CD8-positive, alpha-beta memory T cell (primary cell): ENCODE measurements at regions not wholly inside any gene's neighbourhood (a gene's known extent, or its start where the extent isn't known, plus 50 kb on each side); places are given as distances from the start of the nearest gene placed in this dataset.

Experiments used
- CTCF ChIA-PET: fragments of 350-600 bp; sonication (Branson Sonifier 250); formaldehyde crosslinking; loops from one replicate; lab custom pipeline; 2021; ENCODE audit warnings: antibody characterized with exemption; lab: Charles Lee
- POLR2A ChIA-PET: fragments of 350-600 bp; sonication (Branson Sonifier 250); formaldehyde crosslinking; loops from one replicate; lab custom pipeline; 2021; ENCODE audit warnings: antibody characterized with exemption; lab: Charles Lee
- DNase-seq, 5 donors: peaks; one replicate each; pipeline versions ENCODE4 v3.0.0 to v3.0.0-alpha.2; 2020 to 2022; ENCODE audit warnings: mixed read lengths in 1 of 5
- H3K27ac ChIP-seq: one replicate; pipeline ENCODE4 v1.7.0; 2013; ENCODE audit warnings: low read depth, mild to moderate bottlenecking, low read length, moderate library complexity
- H3K27me3 ChIP-seq: 2 replicates; pipeline ENCODE4 v1.7.0; 2013; ENCODE audit warnings: low read length, mild to moderate bottlenecking; ENCODE audit not compliant: insufficient read depth, poor library complexity, severe bottlenecking
- H3K36me3 ChIP-seq: 2 replicates; pipeline ENCODE4 v1.7.0; 2013; ENCODE audit warnings: mild to moderate bottlenecking, low read length, moderate library complexity; ENCODE audit not compliant: insufficient read depth
- H3K4me1 ChIP-seq: 2 replicates; pipeline ENCODE4 v1.7.0; 2013; ENCODE audit warnings: mild to moderate bottlenecking, low read length, moderate library complexity; ENCODE audit not compliant: insufficient read depth
- H3K4me3 ChIP-seq: 2 replicates; pipeline ENCODE4 v1.7.0; 2013; ENCODE audit warnings: mild to moderate bottlenecking, low read length
- H3K9me3 ChIP-seq: 2 replicates; pipeline ENCODE4 v1.7.0; 2013; ENCODE audit warnings: mild to moderate bottlenecking, low read length
- H3K27ac Mint-ChIP-seq, 8 donors: one replicate each; pipeline ENCODE4 v1.8.0; 2020 to 2021; ENCODE audit warnings: mixed read lengths in 8 of 8, mild to moderate bottlenecking in 6 of 8, inconsistent platforms in 3 of 8, moderate library complexity in 3 of 8
- H3K27me3 Mint-ChIP-seq, 2 donors: one replicate each; pipeline ENCODE4 v1.8.0; 2020 to 2021; ENCODE audit warnings: mixed read lengths in 2 of 2, mild to moderate bottlenecking in 1 of 2, moderate library complexity in 1 of 2
- H3K36me3 Mint-ChIP-seq, 3 donors: one replicate each; pipeline ENCODE4 v1.8.0; 2020 to 2021; ENCODE audit warnings: mixed read lengths in 3 of 3, inconsistent platforms in 1 of 3, mild to moderate bottlenecking in 1 of 3
- H3K4me1 Mint-ChIP-seq, 3 donors: one replicate each; pipeline ENCODE4 v1.8.0; 2020 to 2021; ENCODE audit warnings: mixed read lengths in 3 of 3, inconsistent platforms in 1 of 3, mild to moderate bottlenecking in 1 of 3
- H3K4me3 Mint-ChIP-seq, 7 donors: one replicate each; pipeline ENCODE4 v1.8.0; 2020 to 2021; ENCODE audit warnings: mixed read lengths in 7 of 7, mild to moderate bottlenecking in 6 of 7, moderate library complexity in 4 of 7, inconsistent platforms in 2 of 7
- H3K9me3 Mint-ChIP-seq, 5 donors: one replicate each; pipeline ENCODE4 v1.8.0; 2020 to 2022; ENCODE audit warnings: mixed read lengths in 5 of 5, mild to moderate bottlenecking in 3 of 5, moderate library complexity in 2 of 5, inconsistent platforms in 1 of 5

GRCh38 chr5:125402787-125403186 is 656.3 kb upstream of the ZNF608 start:
- H3K27ac Mint-ChIP-seq = no peak overlapping the region
- Histone ChIP-seq H3K9me3 (no peaks in the 10 kb centered on the region), H3K36me3 (no peaks in the 10 kb centered on the region), H3K27me3 (no peaks in the 10 kb centered on the region), H3K4me3 (no peak overlapping the region), H3K27ac (no peak overlapping the region), H3K4me1 (no peaks in the 10 kb centered on the region)
- no peak overlapping the region for H3K4me3 Mint-ChIP-seq
- POLR2A ChIA-PET = no interaction called here
- H3K4me1 Mint-ChIP-seq = no peaks in the 10 kb centered on the region
- CTCF ChIA-PET = no interaction called here
- H3K27me3 Mint-ChIP-seq = no peaks in the 10 kb centered on the region
- DNase-seq = no peak
- peaks cover 0 to 28% (median 4%) of the 10 kb centered on the region in 5 donors for H3K9me3 Mint-ChIP-seq
- H3K36me3 Mint-ChIP-seq = no peaks in the 10 kb centered on the region

GRCh38 chr5:125404056-125404455 is 657.6 kb upstream of the ZNF608 start:
- Mint-ChIP-seq H3K9me3 (peaks cover 0 to 23% (median 4%) of the 10 kb centered on the region in 5 donors), H3K27ac (no peak overlapping the region), H3K36me3 (no peaks in the 10 kb centered on the region), H3K27me3 (no peaks in the 10 kb centered on the region), H3K4me1 (no peaks in the 10 kb centered on the region), H3K4me3 (no peak overlapping the region)
- no peak for DNase-seq
- H3K27me3 ChIP-seq = no peaks in the 10 kb centered on the region
- H3K4me3 ChIP-seq = no peak overlapping the region
- ChIA-PET POLR2A (no interaction called here), CTCF (no interaction called here)
- H3K9me3 ChIP-seq = no peaks in the 10 kb centered on the region
- no peaks in the 10 kb centered on the region for H3K36me3 ChIP-seq
- H3K27ac ChIP-seq = no peak overlapping the region
- no peaks in the 10 kb centered on the region for H3K4me1 ChIP-seq

GRCh38 chr5:125408448-125409233 is 662.2 kb upstream of the ZNF608 start:
- CTCF ChIA-PET = no interaction called here

GRCh38 chr5:125409234-125409860 is 662.9 kb upstream of the ZNF608 start:
- Mint-ChIP-seq H3K27me3 (no peaks in the 10 kb centered on the region), H3K4me3 (no peak overlapping the region), H3K36me3 (no peaks in the 10 kb centered on the region), H3K27ac (no peak overlapping the region), H3K9me3 (peaks cover 0 to 6% (median 0%) of the 10 kb centered on the region in 5 donors), H3K4me1 (no peaks in the 10 kb centered on the region)
- CTCF ChIA-PET = no interaction called here
- DNase-seq = no peak
- H3K9me3 ChIP-seq = no peaks in the 10 kb centered on the region
- no peak overlapping the region for H3K4me3 ChIP-seq
- H3K4me1 ChIP-seq = no peaks in the 10 kb centered on the region
- H3K27me3 ChIP-seq = no peaks in the 10 kb centered on the region
- H3K27ac ChIP-seq = no peak overlapping the region
- H3K36me3 ChIP-seq = no peaks in the 10 kb centered on the region
- POLR2A ChIA-PET = no interaction called here

More at GRCh38 chr5:125408448-125409233, 662.2 kb upstream of the ZNF608 start:
- Histone ChIP-seq H3K4me1 (no peaks in the 10 kb centered on the region), H3K27me3 (no peaks in the 10 kb centered on the region), H3K36me3 (no peaks in the 10 kb centered on the region), H3K4me3 (no peak overlapping the region), H3K27ac (no peak overlapping the region), H3K9me3 (no peaks in the 10 kb centered on the region)
- no peak overlapping the region for H3K27ac Mint-ChIP-seq
- no peaks in the 10 kb centered on the region for H3K36me3 Mint-ChIP-seq
- H3K4me3 Mint-ChIP-seq = no peak overlapping the region
- H3K27me3 Mint-ChIP-seq = no peaks in the 10 kb centered on the region
- DNase-seq = no peak
- POLR2A ChIA-PET = no interaction called here
- no peaks in the 10 kb centered on the region for H3K4me1 Mint-ChIP-seq
- H3K9me3 Mint-ChIP-seq = peaks cover 0 to 13% (median 0%) of the 10 kb centered on the region in 5 donors

GRCh38 chr5:125409861-125410536 is 663.6 kb upstream of the ZNF608 start:
- Mint-ChIP-seq H3K36me3 (no peaks in the 10 kb centered on the region), H3K4me1 (no peaks in the 10 kb centered on the region), H3K9me3 (peaks cover 0 to 5% (median 0%) of the 10 kb centered on the region in 5 donors), H3K27ac (no peak overlapping the region), H3K4me3 (no peak overlapping the region), H3K27me3 (no peaks in the 10 kb centered on the region)
- no peaks in the 10 kb centered on the region for H3K4me1 ChIP-seq
- H3K9me3 ChIP-seq = no peaks in the 10 kb centered on the region
- CTCF ChIA-PET = no interaction called here
- no peaks in the 10 kb centered on the region for H3K27me3 ChIP-seq
- DNase-seq = no peak
- POLR2A ChIA-PET = no interaction called here
- no peak overlapping the region for H3K27ac ChIP-seq
- no peaks in the 10 kb centered on the region for H3K36me3 ChIP-seq
- no peak overlapping the region for H3K4me3 ChIP-seq

- H3K27me3 Mint-ChIP-seq = no peaks in the 10 kb centered on the region
- DNase-seq = no peak
Observed at GRCh38 chr5:125410537-125411070, 664.2 kb upstream of the ZNF608 start.

GRCh38 chr5:125411071-125411743 is 664.8 kb upstream of the ZNF608 start:
- Histone ChIP-seq H3K4me3 (no peak overlapping the region), H3K27ac (no peak overlapping the region), H3K36me3 (no peaks in the 10 kb centered on the region), H3K4me1 (no peaks in the 10 kb centered on the region), H3K9me3 (no peaks in the 10 kb centered on the region), H3K27me3 (no peaks in the 10 kb centered on the region)
- no peak overlapping the region for H3K4me3 Mint-ChIP-seq
- H3K4me1 Mint-ChIP-seq = no peaks in the 10 kb centered on the region
- H3K36me3 Mint-ChIP-seq = no peaks in the 10 kb centered on the region
- POLR2A ChIA-PET = no interaction called here
- no peak overlapping the region for H3K27ac Mint-ChIP-seq
- CTCF ChIA-PET = no interaction called here
- no peaks in the 10 kb centered on the region for H3K27me3 Mint-ChIP-seq
- peaks cover 0 to 6% (median 0%) of the 10 kb centered on the region in 5 donors for H3K9me3 Mint-ChIP-seq
- no peak for DNase-seq

More at GRCh38 chr5:125410537-125411070, 664.2 kb upstream of the ZNF608 start:
- H3K4me3 Mint-ChIP-seq = no peak overlapping the region
- Histone ChIP-seq H3K36me3 (no peaks in the 10 kb centered on the region), H3K4me1 (no peaks in the 10 kb centered on the region), H3K9me3 (no peaks in the 10 kb centered on the region), H3K27ac (no peak overlapping the region), H3K27me3 (no peaks in the 10 kb centered on the region), H3K4me3 (no peak overlapping the region)
- CTCF ChIA-PET = no interaction called here
- no peaks in the 10 kb centered on the region for H3K36me3 Mint-ChIP-seq
- H3K4me1 Mint-ChIP-seq = no peaks in the 10 kb centered on the region
- H3K9me3 Mint-ChIP-seq = peaks cover 0 to 5% (median 0%) of the 10 kb centered on the region in 5 donors
- POLR2A ChIA-PET = no interaction called here
- no peak overlapping the region for H3K27ac Mint-ChIP-seq
